ENCODE measurements at regions not wholly inside any gene's neighbourhood (a gene's known extent, or its start where the extent isn't known, plus 50 kb on each side); places are given as distances from the start of the nearest gene placed in this dataset.

GRCh38 chr7:47148536-47149207 lies 433.2 kb downstream of the TNS3 start:
- no peak for TF ChIP-seq CTCF (conservative IDR thresholded peaks at IDR 0.05; ENCODE audit: low read depth, low read length)
- H3K36me3 ChIP-seq (ENCODE audit: insufficient read depth): no peaks in the 10 kb centered on the region
- H3K79me2 ChIP-seq (ENCODE audit: insufficient read depth, low read depth): no peaks in the 10 kb centered on the region
- H3K4me1 ChIP-seq (ENCODE audit: low read depth, poor library complexity, severe bottlenecking): no peaks in the 10 kb centered on the region
- H2AFZ ChIP-seq (ENCODE audit: low read depth): no peak overlapping the region
- no peak overlapping the region for H3K9ac ChIP-seq
- no peaks in the 10 kb centered on the region for H4K20me1 ChIP-seq (ENCODE audit: insufficient read depth)
- H3K27ac ChIP-seq: no peak overlapping the region
- H3K27me3 ChIP-seq (ENCODE audit: insufficient read depth, low read depth): no peaks in the 10 kb centered on the region
- no peak overlapping the region for H3K4me2 ChIP-seq
- H3K4me3 ChIP-seq (IDR thresholded peaks at IDR 0.05; ENCODE audit: insufficient read depth, low read depth, low read length): no peak overlapping the region

GRCh38 chr7:47147213-47147631 lies 434.7 kb downstream of the TNS3 start:
- no peaks in the 10 kb centered on the region for H3K4me1 ChIP-seq (ENCODE audit: low read depth, poor library complexity, severe bottlenecking)
- H3K36me3 ChIP-seq (ENCODE audit: insufficient read depth): no peaks in the 10 kb centered on the region
- no peaks in the 10 kb centered on the region for H3K79me2 ChIP-seq (ENCODE audit: insufficient read depth, low read depth)
- no peaks in the 10 kb centered on the region for H3K27me3 ChIP-seq (ENCODE audit: insufficient read depth, low read depth)
- TF ChIP-seq CTCF (conservative IDR thresholded peaks at IDR 0.05; ENCODE audit: low read depth, low read length): no peak
- no peak overlapping the region for H3K4me3 ChIP-seq (IDR thresholded peaks at IDR 0.05; ENCODE audit: insufficient read depth, low read depth, low read length)
- H3K4me2 ChIP-seq: no peak overlapping the region
- no peak overlapping the region for H2AFZ ChIP-seq (ENCODE audit: low read depth)
- H3K9ac ChIP-seq: no peak overlapping the region
- no peaks in the 10 kb centered on the region for H4K20me1 ChIP-seq (ENCODE audit: insufficient read depth)
- H3K27ac ChIP-seq: no peak overlapping the region

GRCh38 chr7:47145982-47146381 lies 435.9 kb downstream of the TNS3 start:
- Histone ChIP-seq H3K79me2 (ENCODE audit: insufficient read depth, low read depth) (no peaks in the 10 kb centered on the region), H3K9ac (no peak overlapping the region), H3K4me3 (IDR thresholded peaks at IDR 0.05; ENCODE audit: insufficient read depth, low read depth, low read length) (no peak overlapping the region), H3K4me2 (no peak overlapping the region), H3K27me3 (ENCODE audit: insufficient read depth, low read depth) (no peaks in the 10 kb centered on the region), H4K20me1 (ENCODE audit: insufficient read depth) (no peaks in the 10 kb centered on the region), H2AFZ (ENCODE audit: low read depth) (no peak overlapping the region), H3K27ac (no peak overlapping the region), H3K4me1 (ENCODE audit: low read depth, poor library complexity, severe bottlenecking) (no peaks in the 10 kb centered on the region), H3K36me3 (ENCODE audit: insufficient read depth) (no peaks in the 10 kb centered on the region)
- TF ChIP-seq CTCF (conservative IDR thresholded peaks at IDR 0.05; ENCODE audit: low read depth, low read length): no peak

- TF ChIP-seq CTCF (conservative IDR thresholded peaks at IDR 0.05; ENCODE audit: low read depth, low read length): no peak
- Histone ChIP-seq H3K27me3 (ENCODE audit: insufficient read depth, low read depth) (no peaks in the 10 kb centered on the region), H3K9ac (no peak overlapping the region), H3K4me3 (IDR thresholded peaks at IDR 0.05; ENCODE audit: insufficient read depth, low read depth, low read length) (no peak overlapping the region), H4K20me1 (ENCODE audit: insufficient read depth) (no peaks in the 10 kb centered on the region), H3K4me1 (ENCODE audit: low read depth, poor library complexity, severe bottlenecking) (no peaks in the 10 kb centered on the region), H3K79me2 (ENCODE audit: insufficient read depth, low read depth) (no peaks in the 10 kb centered on the region), H2AFZ (ENCODE audit: low read depth) (no peak overlapping the region), H3K4me2 (no peak overlapping the region), H3K36me3 (ENCODE audit: insufficient read depth) (no peaks in the 10 kb centered on the region), H3K27ac (no peak overlapping the region)
Observed at GRCh38 chr7:47145186-47145725, 436.7 kb downstream of the TNS3 start.
